MM.1S (cell line): ENCODE measurements at regions not wholly inside any gene's neighbourhood (a gene's known extent, or its start where the extent isn't known, plus 50 kb on each side); places are given as distances from the start of the nearest gene placed in this dataset.

Source experiments
- DNase-seq: peaks from one replicate; pipeline ENCODE4 v3.0.0-alpha.2; 2015
- H2AFZ ChIP-seq: fragments of 300-600 bp; sonication (generic); 2 replicates; pipeline ENCODE4 v1.6.0; 2016; ENCODE audit warnings: antibody characterized with exemption, low read length
- H3F3A ChIP-seq: fragments of 300-600 bp; sonication (generic); 2 replicates; pipeline ENCODE4 v1.6.1; 2016; ENCODE audit warnings: mild to moderate bottlenecking, antibody characterized with exemption, low read length, moderate library complexity, mixed read lengths; ENCODE audit not compliant: insufficient read depth
- H3K27ac ChIP-seq: fragments of 300-600 bp; sonication (generic); 2 replicates; pipeline ENCODE4 v1.5.1; 2016; ENCODE audit warnings: mild to moderate bottlenecking, low read length
- H3K27me3 ChIP-seq: fragments of 300-600 bp; sonication (generic); replicated peaks from 2 replicates; pipeline ENCODE4 v1.6.0; 2016; ENCODE audit warnings: low read length; ENCODE audit not compliant: insufficient read depth
- H3K36me3 ChIP-seq: fragments of 300-600 bp; sonication (generic); replicated peaks from 2 replicates; pipeline ENCODE4 v1.6.1; 2016; ENCODE audit warnings: mild to moderate bottlenecking, low read length, mixed read lengths; ENCODE audit not compliant: insufficient read depth
- H3K4me1 ChIP-seq: fragments of 300-600 bp; sonication (generic); 2 replicates; pipeline ENCODE4 v1.6.1; 2016; ENCODE audit warnings: low read length, mixed read lengths
- H3K4me2 ChIP-seq: fragments of 300-600 bp; sonication (generic); 2 replicates; pipeline ENCODE4 v1.6.0; 2016; ENCODE audit warnings: low read depth, low read length
- H3K4me3 ChIP-seq: fragments of 300-600 bp; sonication (generic); 2 replicates; pipeline ENCODE4 v1.5.1; 2016; ENCODE audit warnings: low read length, mixed read lengths
- H3K79me2 ChIP-seq: fragments of 300-600 bp; sonication (generic); 2 replicates; pipeline ENCODE4 v1.6.1; 2016; ENCODE audit warnings: mixed run types, low read length, mixed read lengths
- H3K9ac ChIP-seq: fragments of 300-600 bp; sonication (generic); 2 replicates; pipeline ENCODE4 v1.6.1; 2016; ENCODE audit warnings: low read length, mixed read lengths
- H3K9me2 ChIP-seq: fragments of 300-600 bp; sonication (generic); replicated peaks from 2 replicates; pipeline ENCODE4 v1.6.1; 2016; ENCODE audit warnings: mild to moderate bottlenecking, low read length, mixed read lengths; ENCODE audit not compliant: insufficient read depth
- H3K9me3 ChIP-seq: fragments of 300-600 bp; sonication (generic); replicated peaks from 2 replicates; pipeline ENCODE4 v1.6.1; 2016; ENCODE audit warnings: mild to moderate bottlenecking, low read length, mixed read lengths; ENCODE audit not compliant: insufficient read depth
- H4K20me1 ChIP-seq: fragments of 300-600 bp; sonication (generic); 2 replicates; pipeline ENCODE4 v1.6.1; 2016; ENCODE audit warnings: mild to moderate bottlenecking, low read length, moderate library complexity, mixed read lengths; ENCODE audit not compliant: insufficient read depth
- EZH2 ChIP-seq: fragments of 300-600 bp; sonication (generic); optimal IDR thresholded peaks from 2 replicates; pipeline ENCODE3; 2017; ENCODE audit warnings: low read depth, mild to moderate bottlenecking, antibody characterized with exemption, low read length, mixed read lengths
- EZH2phosphoT487 ChIP-seq: fragments of 300-600 bp; sonication (generic); IDR thresholded peaks from 2 replicates; pipeline ENCODE4 v1.6.1; 2018; ENCODE audit warnings: antibody characterized with exemption, low read length
- TF ChIP-seq, protein P1 (sequence below): fragments of 300-600 bp; sonication (generic); IDR thresholded peaks from 2 replicates; pipeline ENCODE4 v1.5.1; 2016; ENCODE audit warnings: antibody characterized with exemption, low read length, mixed read lengths

DNA sequence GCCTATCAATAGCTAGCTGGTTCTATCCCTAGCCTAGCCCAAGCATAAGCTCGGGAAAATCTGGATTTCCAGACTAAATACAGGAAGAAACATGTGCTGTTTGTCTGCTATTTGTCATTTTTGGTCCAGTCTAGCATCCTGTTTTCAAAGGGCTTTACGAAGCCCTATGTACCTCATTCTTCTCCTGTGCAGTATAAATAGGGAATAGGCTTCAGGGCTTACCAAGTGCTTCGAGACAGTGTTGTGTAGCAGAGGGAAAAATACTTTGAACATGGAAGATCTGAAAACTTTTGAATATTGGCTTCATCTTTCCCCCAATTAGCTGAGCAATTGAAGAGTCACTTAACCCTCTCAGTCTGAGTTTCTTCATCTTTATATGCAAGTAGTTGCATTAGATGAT lies 679.8 kb downstream of the TDRD15 start:
- Histone ChIP-seq H3K4me3 (no peak overlapping the region), H3K4me1 (no peaks in the 10 kb centered on the region), H3F3A (no peaks in the 10 kb centered on the region), H3K9me3 (no peaks in the 10 kb centered on the region), H3K36me3 (no peaks in the 10 kb centered on the region), H3K9ac (no peak overlapping the region), H2AFZ (no peak overlapping the region), H3K9me2 (no peaks in the 10 kb centered on the region), H3K79me2 (no peaks in the 10 kb centered on the region), H4K20me1 (no peaks in the 10 kb centered on the region), H3K27ac (no peak overlapping the region), H3K4me2 (no peak overlapping the region), H3K27me3 (no peaks in the 10 kb centered on the region)
- TF ChIP-seq EZH2: no peak
- TF ChIP-seq, protein P1, sequence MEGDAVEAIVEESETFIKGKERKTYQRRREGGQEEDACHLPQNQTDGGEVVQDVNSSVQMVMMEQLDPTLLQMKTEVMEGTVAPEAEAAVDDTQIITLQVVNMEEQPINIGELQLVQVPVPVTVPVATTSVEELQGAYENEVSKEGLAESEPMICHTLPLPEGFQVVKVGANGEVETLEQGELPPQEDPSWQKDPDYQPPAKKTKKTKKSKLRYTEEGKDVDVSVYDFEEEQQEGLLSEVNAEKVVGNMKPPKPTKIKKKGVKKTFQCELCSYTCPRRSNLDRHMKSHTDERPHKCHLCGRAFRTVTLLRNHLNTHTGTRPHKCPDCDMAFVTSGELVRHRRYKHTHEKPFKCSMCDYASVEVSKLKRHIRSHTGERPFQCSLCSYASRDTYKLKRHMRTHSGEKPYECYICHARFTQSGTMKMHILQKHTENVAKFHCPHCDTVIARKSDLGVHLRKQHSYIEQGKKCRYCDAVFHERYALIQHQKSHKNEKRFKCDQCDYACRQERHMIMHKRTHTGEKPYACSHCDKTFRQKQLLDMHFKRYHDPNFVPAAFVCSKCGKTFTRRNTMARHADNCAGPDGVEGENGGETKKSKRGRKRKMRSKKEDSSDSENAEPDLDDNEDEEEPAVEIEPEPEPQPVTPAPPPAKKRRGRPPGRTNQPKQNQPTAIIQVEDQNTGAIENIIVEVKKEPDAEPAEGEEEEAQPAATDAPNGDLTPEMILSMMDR: no peak
- DNase-seq: no peak

DNA sequence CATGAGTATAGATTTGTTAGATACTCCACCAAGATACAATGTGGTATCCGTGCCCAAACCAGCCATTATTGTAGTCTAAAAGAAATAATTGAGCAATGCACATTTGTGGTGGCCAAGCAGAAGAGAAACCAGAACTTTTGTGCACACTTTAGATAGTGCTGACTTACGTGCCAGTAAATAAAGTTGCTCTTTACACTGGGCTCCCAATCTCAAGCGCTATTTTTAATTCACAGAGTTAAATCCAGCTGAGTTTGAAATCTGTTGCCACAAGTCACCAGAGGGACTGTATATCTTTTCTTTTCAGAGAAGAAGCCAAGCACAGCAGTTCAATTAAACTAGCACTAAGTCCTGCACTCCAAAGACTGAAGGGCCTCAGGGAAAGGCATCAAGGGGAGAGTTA lies 680.4 kb downstream of the TDRD15 start:
- H3K4me3 ChIP-seq: no peak overlapping the region
- no peaks in the 10 kb centered on the region for H3K79me2 ChIP-seq
- no peaks in the 10 kb centered on the region for H3K4me1 ChIP-seq
- no peaks in the 10 kb centered on the region for H3K27me3 ChIP-seq
- H3K27ac ChIP-seq: no peak overlapping the region
- H3K36me3 ChIP-seq: no peaks in the 10 kb centered on the region
- no peak overlapping the region for H3K9ac ChIP-seq
- no peak overlapping the region for H3K4me2 ChIP-seq
- no peaks in the 10 kb centered on the region for H3K9me2 ChIP-seq
- H3K9me3 ChIP-seq: no peaks in the 10 kb centered on the region
- TF ChIP-seq, protein P1: no peak
- TF ChIP-seq EZH2phosphoT487 (no peak), EZH2 (no peak)
- no peak overlapping the region for H2AFZ ChIP-seq
- H3F3A ChIP-seq: no peaks in the 10 kb centered on the region
- no peaks in the 10 kb centered on the region for H4K20me1 ChIP-seq
- no peak for DNase-seq

DNA sequence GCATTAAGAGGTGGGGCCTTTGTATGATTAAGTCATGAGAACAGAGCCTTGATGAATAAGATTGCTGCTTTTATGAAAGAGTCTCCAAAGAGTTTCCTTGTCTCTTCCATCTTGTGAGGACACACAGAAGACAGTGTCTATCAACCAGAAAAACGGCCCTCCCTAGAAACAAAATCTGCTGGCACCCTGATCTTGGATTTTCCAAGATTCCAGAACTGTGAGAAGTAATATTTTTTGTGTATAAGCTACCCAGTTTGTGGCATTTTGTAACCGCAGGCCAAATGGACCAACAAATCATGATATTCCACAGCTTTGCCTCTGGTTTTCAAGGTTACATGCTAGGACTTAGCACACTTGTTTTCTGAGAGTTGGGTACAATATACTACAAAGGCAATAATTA lies 687.8 kb downstream of the TDRD15 start:
- Histone ChIP-seq H3F3A (no peaks in the 10 kb centered on the region), H3K27ac (no peak overlapping the region), H3K4me1 (no peaks in the 10 kb centered on the region), H3K9me3 (no peaks in the 10 kb centered on the region), H3K4me2 (no peak overlapping the region), H3K9me2 (no peaks in the 10 kb centered on the region), H3K4me3 (no peak overlapping the region), H3K9ac (no peak overlapping the region), H3K27me3 (no peaks in the 10 kb centered on the region), H2AFZ (no peak overlapping the region), H4K20me1 (no peaks in the 10 kb centered on the region), H3K36me3 (no peaks in the 10 kb centered on the region), H3K79me2 (no peaks in the 10 kb centered on the region)
- TF ChIP-seq EZH2phosphoT487 (no peak), EZH2 (no peak)
- TF ChIP-seq, protein P1: no peak
- DNase-seq: no peak

DNA sequence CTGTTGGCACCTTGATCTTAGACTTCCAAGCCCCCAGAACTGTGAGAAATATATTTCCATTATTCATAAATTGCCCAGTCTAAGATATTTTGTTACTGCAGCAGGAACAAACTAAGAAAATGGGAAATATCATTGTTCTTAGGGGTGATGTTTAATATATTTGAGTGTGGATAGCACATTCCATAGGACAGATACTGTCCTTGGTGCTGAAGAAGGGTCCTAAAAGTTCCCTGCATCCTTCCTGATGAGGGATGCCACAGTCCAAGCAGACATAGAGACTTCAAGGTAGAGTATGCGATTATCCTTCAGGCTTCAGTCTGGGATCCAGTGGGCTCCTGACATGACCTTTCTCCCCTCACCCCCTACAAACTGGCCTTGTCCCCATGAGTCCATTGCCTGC lies 689.0 kb downstream of the TDRD15 start:
- Histone ChIP-seq H3K4me2 (no peak overlapping the region), H3K9me2 (no peaks in the 10 kb centered on the region), H4K20me1 (no peaks in the 10 kb centered on the region), H2AFZ (no peak overlapping the region), H3F3A (no peaks in the 10 kb centered on the region), H3K4me1 (no peaks in the 10 kb centered on the region), H3K9ac (no peak overlapping the region), H3K27ac (no peak overlapping the region), H3K79me2 (no peaks in the 10 kb centered on the region), H3K27me3 (no peaks in the 10 kb centered on the region), H3K4me3 (no peak overlapping the region), H3K9me3 (no peaks in the 10 kb centered on the region), H3K36me3 (no peaks in the 10 kb centered on the region)
- TF ChIP-seq, protein P1: no peak
- TF ChIP-seq EZH2: no peak
- no peak for TF ChIP-seq EZH2phosphoT487
- no peak for DNase-seq
